PC-3 (cell line): ENCODE measurements at regions not wholly inside any gene's neighbourhood (a gene's known extent, or its start where the extent isn't known, plus 50 kb on each side); places are given as distances from the start of the nearest gene placed in this dataset.

Experiments used
- CTCF ChIP-seq: fragments of 300-600 bp; sonication (generic); conservative IDR thresholded peaks from 2 replicates; pipeline ENCODE4 v1.5.1; 2017; ENCODE audit warnings: antibody characterized with exemption, low read depth, mild to moderate bottlenecking, low read length
- EZH2 ChIP-seq: fragments of 300-600 bp; sonication (generic); IDR thresholded peaks from one replicate; pipeline ENCODE4 v1.6.1; 2017; ENCODE audit warnings: antibody characterized with exemption, mild to moderate bottlenecking, low read length; ENCODE audit not compliant: unreplicated experiment
- EZH2phosphoT487 ChIP-seq: fragments of 300-600 bp; sonication (generic); IDR thresholded peaks from 2 replicates; pipeline ENCODE4 v1.6.1; 2018; ENCODE audit warnings: mild to moderate bottlenecking, antibody characterized with exemption, low read length, borderline replicate concordance

DNA sequence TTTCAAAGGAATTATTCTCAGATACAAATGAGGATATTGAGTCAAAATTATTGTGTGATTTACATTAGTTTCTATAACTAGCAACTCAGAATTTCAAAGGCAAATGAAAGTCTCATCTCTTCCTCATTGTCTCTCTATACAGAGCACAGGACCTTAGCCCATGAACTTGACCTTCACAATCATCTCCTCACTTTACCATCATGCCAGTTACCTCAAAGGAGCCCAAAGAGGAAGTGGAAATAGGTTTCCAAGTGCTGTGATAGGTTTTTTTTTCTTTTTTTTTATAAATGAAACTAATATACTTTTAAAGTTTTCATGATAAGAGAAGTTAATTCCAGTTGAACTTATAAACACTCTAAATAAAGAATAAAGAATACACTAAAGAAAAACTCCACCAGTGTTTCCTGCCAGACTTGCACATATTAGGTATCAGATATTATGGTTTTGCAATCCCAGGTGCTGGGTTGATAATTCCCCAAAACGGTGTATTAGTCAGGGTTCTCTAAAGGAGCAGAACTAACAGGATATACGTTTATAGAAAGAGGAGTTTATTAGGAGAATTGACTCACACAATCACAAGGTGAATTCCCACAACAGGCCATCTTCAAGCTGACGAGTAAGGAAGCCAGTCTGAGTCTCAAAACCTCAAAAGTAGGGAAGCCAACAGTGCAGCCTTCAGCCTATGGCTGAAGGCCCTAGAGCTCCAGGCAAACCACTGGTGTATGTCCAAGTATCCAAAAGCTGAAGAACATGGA is 50.1 kb upstream of the ADAMTS16 start:
- TF ChIP-seq CTCF, result no peak
- TF ChIP-seq EZH2phosphoT487, result no peak
- no peak for TF ChIP-seq EZH2
